AG09319 (cell line): ENCODE measurements at regions not wholly inside any gene's neighbourhood (a gene's known extent, or its start where the extent isn't known, plus 50 kb on each side); places are given as distances from the start of the nearest gene placed in this dataset.

ENCODE experiments used
- DNase-seq: peaks from one replicate; pipeline ENCODE4 v3.0.0-alpha.2; 2010; ENCODE audit warnings: low read depth; ENCODE audit errors: extremely low read depth
- TF ChIP-seq, protein P1 (sequence below): IDR thresholded peaks from 2 replicates; pipeline ENCODE4 v1.5.1; 2011; ENCODE audit warnings: low read depth, mild to moderate bottlenecking, inconsistent platforms, low read length, moderate library complexity

DNA sequence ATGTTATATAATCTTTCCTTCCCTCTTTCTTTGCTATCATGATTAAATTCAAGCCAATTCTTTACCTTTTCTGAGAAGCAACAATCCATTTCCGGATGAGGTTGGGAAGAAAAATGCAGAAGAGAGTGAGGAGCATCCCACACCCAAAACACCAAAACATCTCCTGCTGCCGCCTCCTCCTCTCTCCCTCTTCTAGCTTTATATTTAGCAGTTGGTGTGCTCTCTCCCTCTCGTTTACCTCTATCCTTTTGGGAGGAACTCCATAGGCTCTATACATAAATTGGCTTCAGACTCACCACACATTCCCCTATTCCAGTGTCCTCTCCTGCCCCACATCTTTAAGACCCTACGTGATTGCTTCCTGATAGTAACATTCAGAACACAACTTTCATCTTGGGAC, 332.2 kb upstream of the PLXNA2 start:
- TF ChIP-seq, protein P1, sequence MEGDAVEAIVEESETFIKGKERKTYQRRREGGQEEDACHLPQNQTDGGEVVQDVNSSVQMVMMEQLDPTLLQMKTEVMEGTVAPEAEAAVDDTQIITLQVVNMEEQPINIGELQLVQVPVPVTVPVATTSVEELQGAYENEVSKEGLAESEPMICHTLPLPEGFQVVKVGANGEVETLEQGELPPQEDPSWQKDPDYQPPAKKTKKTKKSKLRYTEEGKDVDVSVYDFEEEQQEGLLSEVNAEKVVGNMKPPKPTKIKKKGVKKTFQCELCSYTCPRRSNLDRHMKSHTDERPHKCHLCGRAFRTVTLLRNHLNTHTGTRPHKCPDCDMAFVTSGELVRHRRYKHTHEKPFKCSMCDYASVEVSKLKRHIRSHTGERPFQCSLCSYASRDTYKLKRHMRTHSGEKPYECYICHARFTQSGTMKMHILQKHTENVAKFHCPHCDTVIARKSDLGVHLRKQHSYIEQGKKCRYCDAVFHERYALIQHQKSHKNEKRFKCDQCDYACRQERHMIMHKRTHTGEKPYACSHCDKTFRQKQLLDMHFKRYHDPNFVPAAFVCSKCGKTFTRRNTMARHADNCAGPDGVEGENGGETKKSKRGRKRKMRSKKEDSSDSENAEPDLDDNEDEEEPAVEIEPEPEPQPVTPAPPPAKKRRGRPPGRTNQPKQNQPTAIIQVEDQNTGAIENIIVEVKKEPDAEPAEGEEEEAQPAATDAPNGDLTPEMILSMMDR: no peak
- DNase-seq: no peak

DNA sequence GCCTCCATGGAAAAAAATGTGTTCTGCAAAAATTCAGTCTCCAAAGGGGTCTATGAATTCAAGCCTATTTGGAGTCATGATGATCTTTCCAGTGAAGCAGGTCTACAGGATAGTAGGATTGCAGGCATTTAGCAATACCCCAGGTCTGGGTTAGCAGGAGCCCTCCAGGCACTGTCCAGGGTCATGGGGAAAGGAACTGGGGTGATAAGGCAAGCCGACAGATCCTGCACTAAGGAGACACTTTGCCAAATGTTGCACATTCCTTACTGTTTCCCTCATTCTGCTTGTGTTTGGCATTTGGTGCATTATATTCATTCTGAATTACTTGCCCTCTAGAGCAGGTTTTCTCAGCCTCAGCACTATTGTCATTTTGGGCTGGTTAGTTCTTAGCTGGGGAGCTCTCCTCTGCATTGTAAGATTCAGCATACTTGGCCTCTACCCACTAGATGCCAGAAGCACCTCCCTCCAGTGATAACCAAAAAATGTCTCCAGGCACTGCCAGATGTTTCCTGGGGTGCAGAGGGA, 333.3 kb upstream of the PLXNA2 start:
- TF ChIP-seq, protein P1: no peak
- DNase-seq: no peak

DNA sequence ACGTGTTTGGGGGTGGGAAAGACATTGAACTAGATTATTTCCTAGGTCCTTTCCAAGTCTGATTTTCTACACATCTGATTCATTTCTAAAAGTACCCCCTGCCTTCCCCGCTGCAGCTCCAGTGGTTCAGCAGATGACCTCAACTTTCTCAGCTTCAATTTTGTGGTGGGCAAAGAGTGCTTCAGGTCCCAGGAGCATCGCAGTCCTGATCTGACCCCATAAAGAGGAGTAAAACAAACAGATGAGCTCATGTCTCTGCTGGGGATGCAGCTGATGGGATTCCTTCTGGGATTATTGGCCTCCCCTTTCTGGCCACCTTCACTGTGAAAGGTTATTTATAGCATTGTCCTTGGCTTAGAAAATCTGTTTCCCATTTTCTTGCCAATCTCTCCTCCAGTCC, 337.0 kb upstream of the PLXNA2 start:
- TF ChIP-seq, protein P1: no peak
- DNase-seq: no peak

DNA sequence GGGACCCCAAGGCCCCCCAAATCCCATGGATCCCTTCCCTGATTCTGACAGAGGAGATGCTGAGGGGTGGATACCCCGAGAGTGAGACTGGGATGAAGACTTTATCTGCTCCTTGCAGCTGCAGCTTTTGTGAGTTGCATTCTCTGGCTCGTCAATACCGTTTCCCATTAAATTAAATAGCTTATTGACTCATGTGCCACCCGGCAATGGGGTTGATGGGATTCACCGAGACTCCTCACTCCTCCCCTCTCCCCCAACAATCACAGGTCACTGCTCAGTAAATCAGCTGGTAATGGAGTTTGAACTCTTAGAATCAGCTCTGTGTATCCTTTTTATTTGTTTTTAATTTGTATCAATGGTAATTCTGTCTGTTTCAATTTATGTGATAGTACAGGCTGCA, 337.5 kb upstream of the PLXNA2 start:
- DNase-seq: no peak
- TF ChIP-seq, protein P1: no peak

DNA sequence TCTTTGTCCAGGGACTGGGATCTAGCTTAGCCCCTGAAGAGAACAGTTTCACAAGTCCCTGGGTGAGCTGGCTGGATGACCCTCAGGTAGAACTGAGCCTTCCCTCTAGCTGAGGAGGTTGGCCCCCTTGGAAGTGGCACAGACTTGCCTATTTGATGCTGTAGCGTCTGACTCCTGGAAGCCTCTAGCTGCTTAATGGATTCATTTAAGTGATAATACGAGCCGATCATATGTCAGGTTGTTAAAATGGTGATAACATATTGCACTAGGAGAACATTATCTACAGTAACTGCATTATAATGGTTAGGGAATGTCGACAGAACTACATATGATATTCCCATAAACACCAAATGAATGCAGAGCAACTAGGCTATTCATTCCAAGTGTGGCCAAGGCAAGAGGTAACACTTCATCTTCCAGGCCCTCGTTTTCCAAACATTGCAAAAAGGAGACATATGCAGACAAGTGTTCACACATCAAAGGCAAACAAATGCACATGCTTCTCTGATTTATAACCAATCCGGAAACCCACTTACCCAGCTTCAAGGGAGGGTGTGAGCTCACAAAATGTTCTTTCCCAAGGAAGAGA, 340.1 kb upstream of the PLXNA2 start:
- TF ChIP-seq, protein P1: no peak

DNA sequence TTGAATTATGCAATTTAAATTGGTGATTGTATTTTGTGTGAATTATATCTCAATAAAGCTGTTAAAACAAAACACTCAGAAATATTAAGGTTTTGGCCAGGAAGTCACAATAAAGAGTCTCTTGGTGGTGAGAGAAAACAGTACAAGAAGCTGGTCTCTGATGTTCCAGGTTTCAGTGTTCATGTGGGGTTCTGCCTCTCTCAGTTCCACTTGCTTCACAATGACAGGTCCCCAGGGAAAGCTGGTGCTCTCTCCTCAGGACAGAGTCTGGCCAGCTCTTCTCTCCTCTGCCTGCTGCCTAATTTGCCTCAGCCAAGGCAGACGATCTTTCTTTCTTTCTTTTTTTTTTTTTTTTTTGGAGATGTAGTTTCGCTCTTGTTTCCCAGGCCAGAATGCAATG, 342.9 kb upstream of the PLXNA2 start:
- TF ChIP-seq, protein P1: no peak
- no peak for DNase-seq

More for the DNA sequence above, 340.1 kb upstream of the PLXNA2 start:
- DNase-seq: no peak

DNA sequence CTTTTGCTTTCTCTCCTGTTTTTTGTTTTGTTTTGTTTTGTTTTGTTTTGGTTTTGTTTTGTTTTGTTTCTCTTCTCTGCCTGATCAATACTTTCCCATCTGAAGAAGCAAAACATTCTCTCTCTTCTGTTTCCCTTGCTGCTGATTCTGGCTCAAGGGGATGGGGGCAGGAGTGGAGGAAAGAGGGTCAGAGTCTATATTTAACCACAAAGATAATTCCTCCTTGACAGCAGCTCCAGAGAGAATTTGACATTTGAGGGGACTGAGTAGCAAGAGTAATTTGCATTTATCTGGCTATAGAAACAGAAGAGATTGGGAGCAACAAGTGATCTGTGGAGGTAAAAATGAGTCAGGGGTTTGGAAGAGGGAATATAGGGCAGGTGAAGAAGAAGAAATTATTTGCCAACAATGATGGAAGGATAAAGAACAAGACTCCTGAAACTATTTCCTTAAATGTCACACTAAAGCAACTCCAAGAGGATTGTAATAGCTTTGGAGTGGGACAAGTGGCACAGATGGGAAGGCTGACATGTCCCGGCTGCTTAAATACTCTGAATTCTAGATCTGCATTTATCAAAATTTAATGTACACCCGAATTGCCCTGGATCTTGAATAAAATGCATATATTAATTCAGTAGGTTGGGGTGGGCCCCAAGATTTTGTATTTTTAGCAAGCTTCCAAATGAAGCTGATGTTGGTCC, 349.3 kb upstream of the PLXNA2 start:
- no peak for DNase-seq
- TF ChIP-seq, protein P1: no peak
